ENCODE measurements at regions not wholly inside any gene's neighbourhood (a gene's known extent, or its start where the extent isn't known, plus 50 kb on each side); places are given as distances from the start of the nearest gene placed in this dataset.

GRCh38 chr1:43009274-43009673 lies 50.6 kb upstream of the SLC2A1 start:
- ATAC-seq (no peak), DNase-seq (ENCODE audit: low spot score in 2 of 2) (no peak)
- Mint-ChIP-seq H3K9me3 (no peaks in the 10 kb centered on the region), H3K27ac (no peak overlapping the region), H3K36me3 (no peaks in the 10 kb centered on the region), H3K4me1 (no peaks in the 10 kb centered on the region), H3K4me3 (no peak overlapping the region)

- Mint-ChIP-seq H3K36me3 (no peaks in the 10 kb centered on the region), H3K4me1 (no peaks in the 10 kb centered on the region), H3K27ac (no peak overlapping the region), H3K4me3 (no peak overlapping the region), H3K9me3 (no peaks in the 10 kb centered on the region)
- DNase-seq (ENCODE audit: low spot score in 2 of 2) (no peak), ATAC-seq (no peak)
Measured at GRCh38 chr1:43008115-43009060, 49.7 kb upstream of the SLC2A1 start.
